Fibroblast of lung (primary cell): ENCODE measurements at regions not wholly inside any gene's neighbourhood (a gene's known extent, or its start where the extent isn't known, plus 50 kb on each side); places are given as distances from the start of the nearest gene placed in this dataset.

Experiments used
- EZH2 ChIP-seq: IDR thresholded peaks from 2 replicates; pipeline ENCODE4 v1.5.1; 2012; ENCODE audit warnings: low read length, control low read depth, mild to moderate bottlenecking; ENCODE audit errors: missing control alignments
- TF ChIP-seq, protein P1 (sequence below), 2 donors: IDR thresholded peaks in 1 of 2; conservative IDR thresholded peaks in 1 of 2; 1 replicate in 1 of 2; 2 replicates in 1 of 2; pipeline ENCODE4 v1.5.1; 2011 to 2012; ENCODE audit warnings: low read length in 2 of 2, control low read depth in 1 of 2, inconsistent platforms in 1 of 2, low read depth in 1 of 2, mild to moderate bottlenecking in 1 of 2

DNA sequence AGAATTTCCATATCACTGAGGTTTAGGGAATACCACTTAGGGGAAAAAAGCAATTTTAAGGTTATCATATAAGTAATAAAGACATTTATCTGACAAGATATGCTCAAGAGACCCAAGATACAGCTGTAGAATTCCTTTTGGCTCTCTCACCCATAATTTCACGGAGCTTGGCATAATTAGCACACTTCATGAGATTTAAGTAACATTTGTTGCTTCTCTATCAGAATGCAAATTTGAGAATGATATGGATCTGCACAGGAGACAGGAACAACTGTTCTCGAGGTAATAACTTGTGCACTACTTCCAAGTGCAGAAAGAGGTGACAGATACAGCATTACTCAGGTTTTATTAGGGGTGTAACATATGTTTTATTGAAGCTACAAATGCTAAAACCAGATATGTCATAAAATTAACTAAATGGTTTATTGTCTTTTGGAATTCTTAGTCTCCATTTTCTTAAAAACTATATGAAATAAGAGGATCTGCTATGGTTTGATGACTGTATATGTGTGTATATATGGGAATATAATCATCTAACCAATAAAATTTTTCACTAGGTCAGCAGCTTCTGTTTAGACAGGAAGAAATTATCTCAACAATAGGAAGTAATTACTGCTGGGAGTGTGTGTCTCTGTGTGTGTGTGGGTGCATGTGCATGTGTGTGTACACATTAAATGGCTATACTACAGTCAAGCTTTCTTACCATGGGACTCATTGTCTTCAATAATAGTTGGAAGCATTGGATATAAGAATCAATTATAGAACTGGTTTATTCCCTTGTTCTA lies 401.3 kb downstream of the PCDH17 start:
- TF ChIP-seq, protein P1, sequence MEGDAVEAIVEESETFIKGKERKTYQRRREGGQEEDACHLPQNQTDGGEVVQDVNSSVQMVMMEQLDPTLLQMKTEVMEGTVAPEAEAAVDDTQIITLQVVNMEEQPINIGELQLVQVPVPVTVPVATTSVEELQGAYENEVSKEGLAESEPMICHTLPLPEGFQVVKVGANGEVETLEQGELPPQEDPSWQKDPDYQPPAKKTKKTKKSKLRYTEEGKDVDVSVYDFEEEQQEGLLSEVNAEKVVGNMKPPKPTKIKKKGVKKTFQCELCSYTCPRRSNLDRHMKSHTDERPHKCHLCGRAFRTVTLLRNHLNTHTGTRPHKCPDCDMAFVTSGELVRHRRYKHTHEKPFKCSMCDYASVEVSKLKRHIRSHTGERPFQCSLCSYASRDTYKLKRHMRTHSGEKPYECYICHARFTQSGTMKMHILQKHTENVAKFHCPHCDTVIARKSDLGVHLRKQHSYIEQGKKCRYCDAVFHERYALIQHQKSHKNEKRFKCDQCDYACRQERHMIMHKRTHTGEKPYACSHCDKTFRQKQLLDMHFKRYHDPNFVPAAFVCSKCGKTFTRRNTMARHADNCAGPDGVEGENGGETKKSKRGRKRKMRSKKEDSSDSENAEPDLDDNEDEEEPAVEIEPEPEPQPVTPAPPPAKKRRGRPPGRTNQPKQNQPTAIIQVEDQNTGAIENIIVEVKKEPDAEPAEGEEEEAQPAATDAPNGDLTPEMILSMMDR (conservative IDR thresholded peaks at IDR 0.05 in 1 of 2, IDR thresholded peaks at IDR 0.05 in 1 of 2; ENCODE audit: low read depth in 1 of 2, low read length in 2 of 2), result no peak
- no peak for TF ChIP-seq EZH2
